Astrocyte (in vitro differentiated cells and primary cell): ENCODE measurements at regions not wholly inside any gene's neighbourhood (a gene's known extent, or its start where the extent isn't known, plus 50 kb on each side); places are given as distances from the start of the nearest gene placed in this dataset.

ENCODE experiments used
- CTCF ChIP-seq: IDR thresholded peaks from 2 replicates; pipeline ENCODE4 v1.5.1; 2011; ENCODE audit warnings: low read depth, mild to moderate bottlenecking, inconsistent platforms, low read length, moderate library complexity; ENCODE audit not compliant: insufficient read depth
- EZH2 ChIP-seq: IDR thresholded peaks from 2 replicates; pipeline ENCODE4 v1.6.1; 2012; ENCODE audit warnings: mild to moderate bottlenecking, low read length, inconsistent platforms; ENCODE audit not compliant: insufficient read depth

GRCh38 chr4:107468156-107468555, 251.9 kb downstream of the PAPSS1 start:
- TF ChIP-seq CTCF, result no peak
- no peak for TF ChIP-seq EZH2
